SK-N-SH (cell line): ENCODE measurements at regions not wholly inside any gene's neighbourhood (a gene's known extent, or its start where the extent isn't known, plus 50 kb on each side); places are given as distances from the start of the nearest gene placed in this dataset.

Source experiments
- CTCF ChIA-PET: fragments of 300-600, 350-600 bp; formaldehyde crosslinking; extraction: SDS; loops from one replicate; lab custom pipeline; 2021; lab: Yijun Ruan, JAX
- POLR2A ChIA-PET: fragments of 350-600 bp; sonication (Branson Sonifier 250); formaldehyde crosslinking; extraction: SDS; loops from one replicate; lab custom pipeline; 2020; ENCODE audit warnings: antibody characterized with exemption, inconsistent platforms; lab: Yijun Ruan, JAX
- DNase-seq: peaks from one replicate; pipeline ENCODE4 v3.0.0; 2012
- H2AFZ ChIP-seq: fragments of 200-600 bp; sonication (generic); 2 replicates; pipeline ENCODE4 v1.8.1; 2016; ENCODE audit warnings: antibody characterized with exemption, mild to moderate bottlenecking, low read depth
- H3F3A ChIP-seq: fragments of 200-600 bp; sonication (generic); replicated peaks from 2 replicates; pipeline ENCODE3; 2016; ENCODE audit warnings: antibody characterized with exemption, mild to moderate bottlenecking; ENCODE audit not compliant: insufficient read depth
- H3K27ac ChIP-seq, 2 experiments: fragments of 200-500 bp in 1 of 2; fragments of 200-600 bp in 1 of 2; sonication (Bioruptor generic) in 1 of 2; sonication (generic), shearing (Covaris generic) in 1 of 2; 2 replicates each; pipeline versions ENCODE4 v1.5.1 to v1.6.1; 2014 to 2016; ENCODE audit warnings: low read depth in 2 of 2, inconsistent platforms in 1 of 2, low read length in 1 of 2, mild to moderate bottlenecking in 1 of 2, mixed read lengths in 1 of 2
- H3K27me3 ChIP-seq: fragments of 200-600 bp; sonication (generic), shearing (Covaris generic); 2 replicates; pipeline ENCODE4 v1.6.1; 2016; ENCODE audit warnings: mixed run types; ENCODE audit not compliant: insufficient read depth
- H3K36me3 ChIP-seq, 2 experiments: fragments of 200-500 bp in 1 of 2; fragments of 200-600 bp in 1 of 2; sonication (Bioruptor generic) in 1 of 2; sonication (generic) in 1 of 2; replicated peaks in 1 of 2; 2 replicates each; pipeline versions ENCODE3 to v1.5.1; 2014 to 2016; ENCODE audit warnings: low read length in 1 of 2, mild to moderate bottlenecking in 1 of 2; ENCODE audit not compliant: insufficient read depth in 2 of 2, control insufficient read depth in 1 of 2
- H3K4me1 ChIP-seq, 2 experiments: fragments of 200-500 bp in 1 of 2; fragments of 200-600 bp in 1 of 2; sonication (Bioruptor generic) in 1 of 2; sonication (generic), shearing (Covaris generic) in 1 of 2; 2 replicates each; pipeline versions ENCODE4 v1.5.1 to v1.6.1; 2014 to 2016; ENCODE audit warnings: low read depth in 1 of 2, low read length in 1 of 2, mixed run types in 1 of 2; ENCODE audit not compliant: insufficient read depth in 2 of 2, control insufficient read depth in 1 of 2
- H3K4me2 ChIP-seq: fragments of 200-600 bp; sonication (generic), shearing (Covaris generic); 2 replicates; pipeline ENCODE4 v1.6.1; 2017; ENCODE audit warnings: mixed run types
- H3K4me3 ChIP-seq, 2 experiments: fragments of 200-500 bp in 1 of 2; fragments of 200-600 bp in 1 of 2; sonication (Bioruptor generic) in 1 of 2; sonication (generic), shearing (Covaris generic) in 1 of 2; 2 replicates each; pipeline versions ENCODE4 v1.5.1 to v1.8.1; 2014 to 2016; ENCODE audit warnings: low read depth in 2 of 2, inconsistent platforms in 1 of 2, low read length in 1 of 2, mild to moderate bottlenecking in 1 of 2, mixed read lengths in 1 of 2, moderate library complexity in 1 of 2
- H3K79me2 ChIP-seq: fragments of 200-600 bp; sonication (generic); 2 replicates; pipeline ENCODE4 v1.8.1; 2017; ENCODE audit warnings: mild to moderate bottlenecking; ENCODE audit not compliant: insufficient read depth
- H3K9ac ChIP-seq: fragments of 200-600 bp; sonication (generic); 2 replicates; pipeline ENCODE4 v1.6.1; 2017; ENCODE audit warnings: mixed run types
- H3K9me2 ChIP-seq: fragments of 200-600 bp; sonication (generic); 2 replicates; pipeline ENCODE4 v1.6.1; 2017; ENCODE audit warnings: mixed run types
- H3K9me3 ChIP-seq: fragments of 200-600 bp; sonication (generic); 2 replicates; pipeline ENCODE4 v1.6.1; 2017; ENCODE audit warnings: mixed run types, mild to moderate bottlenecking, moderate library complexity
- H4K20me1 ChIP-seq: fragments of 200-600 bp; sonication (generic); 2 replicates; pipeline ENCODE4 v1.6.1; 2017; ENCODE audit warnings: mild to moderate bottlenecking, mixed run types; ENCODE audit not compliant: insufficient read depth
- CHD2 ChIP-seq: fragments of 150-350 bp; IDR thresholded peaks from 2 replicates; pipeline ENCODE4 v1.6.1; 2018; ENCODE audit warnings: low read length; ENCODE audit not compliant: partially characterized antibody
- ELF1 ChIP-seq: IDR thresholded peaks from 2 replicates; pipeline ENCODE4 v1.4.0; 2012
- EP300 ChIP-seq, 2 experiments: IDR thresholded peaks; 2 replicates each; pipeline versions ENCODE4 v1.4.0 to v1.6.1; 2012; ENCODE audit warnings: borderline replicate concordance in 1 of 2, low read depth in 1 of 2, low read length in 1 of 2
- EZH2phosphoT487 ChIP-seq: fragments of 200-600 bp; sonication (generic); IDR thresholded peaks from 2 replicates; pipeline ENCODE4 v1.6.1; 2017; ENCODE audit warnings: low read depth, mixed run types, mild to moderate bottlenecking, antibody characterized with exemption, moderate library complexity, borderline replicate concordance
- JUND ChIP-seq: IDR thresholded peaks from 2 replicates; pipeline ENCODE4 v1.4.0; 2012
- MAX ChIP-seq: IDR thresholded peaks from 2 replicates; pipeline ENCODE4 v1.4.0; 2012; ENCODE audit warnings: low read depth
- NFIC ChIP-seq: IDR thresholded peaks from 2 replicates; pipeline ENCODE4 v1.4.0; 2012; ENCODE audit warnings: borderline replicate concordance
- PBX3 ChIP-seq: IDR thresholded peaks from 2 replicates; pipeline ENCODE4; 2012
- POLR2AphosphoS5 ChIP-seq: IDR thresholded peaks from 2 replicates; pipeline ENCODE4 v1.6.1; 2012; ENCODE audit warnings: low read depth, low read length
- RAD21 ChIP-seq: IDR thresholded peaks from 2 replicates; pipeline ENCODE4 v1.6.1; 2012; ENCODE audit warnings: mild to moderate bottlenecking, low read length
- RCOR1 ChIP-seq: fragments of 150-350 bp; IDR thresholded peaks from 2 replicates; pipeline ENCODE4 v1.6.1; 2017; ENCODE audit warnings: antibody characterized with exemption, low read length
- RXRA ChIP-seq: IDR thresholded peaks from 2 replicates; pipeline ENCODE4 v1.4.0; 2012; ENCODE audit warnings: low read depth, mild to moderate bottlenecking, borderline replicate concordance
- SIN3A ChIP-seq: IDR thresholded peaks from 2 replicates; pipeline ENCODE4 v1.6.1; 2012; ENCODE audit warnings: low read depth, mild to moderate bottlenecking, low read length, moderate library complexity, borderline replicate concordance
- TAF1 ChIP-seq: IDR thresholded peaks from 2 replicates; pipeline ENCODE4 v1.6.1; 2012; ENCODE audit warnings: low read depth, mild to moderate bottlenecking, low read length, moderate library complexity, borderline replicate concordance
- TCF12 ChIP-seq: IDR thresholded peaks from 2 replicates; pipeline ENCODE4 v1.4.0; 2012
- WGBS: methylation state at CpG from one replicate; pipeline ENCODE4 v1.1.6; 2017; ENCODE audit warnings: low lambda C conversion rate; 5-methylcytosine and 5-hydroxymethylcytosine counted together
- TF ChIP-seq, protein P1 (sequence below): IDR thresholded peaks from 2 replicates; pipeline ENCODE4 v1.4.0; 2012; ENCODE audit warnings: low read depth, borderline replicate concordance
- TF ChIP-seq, protein P2 (sequence below): fragments of 200-600 bp; sonication (generic); IDR thresholded peaks from 2 replicates; pipeline ENCODE4 v1.6.1; 2017; ENCODE audit warnings: antibody characterized with exemption, mild to moderate bottlenecking, moderate library complexity

- H3K4me1 ChIP-seq = no peaks in the 10 kb centered on the region
- no peak for DNase-seq
- H3K36me3 ChIP-seq = no peaks in the 10 kb centered on the region
- 0% methylated on average over 3 of the region's 3 CpGs for whole genome bisulfite sequencing
- no peak overlapping the region for H3K4me2 ChIP-seq
- POLR2A ChIA-PET = no interaction called here
- CTCF ChIA-PET = no interaction called here
- no peak for TF ChIP-seq TCF12
- TF ChIP-seq JUND = no peak
- TF ChIP-seq, protein P1, sequence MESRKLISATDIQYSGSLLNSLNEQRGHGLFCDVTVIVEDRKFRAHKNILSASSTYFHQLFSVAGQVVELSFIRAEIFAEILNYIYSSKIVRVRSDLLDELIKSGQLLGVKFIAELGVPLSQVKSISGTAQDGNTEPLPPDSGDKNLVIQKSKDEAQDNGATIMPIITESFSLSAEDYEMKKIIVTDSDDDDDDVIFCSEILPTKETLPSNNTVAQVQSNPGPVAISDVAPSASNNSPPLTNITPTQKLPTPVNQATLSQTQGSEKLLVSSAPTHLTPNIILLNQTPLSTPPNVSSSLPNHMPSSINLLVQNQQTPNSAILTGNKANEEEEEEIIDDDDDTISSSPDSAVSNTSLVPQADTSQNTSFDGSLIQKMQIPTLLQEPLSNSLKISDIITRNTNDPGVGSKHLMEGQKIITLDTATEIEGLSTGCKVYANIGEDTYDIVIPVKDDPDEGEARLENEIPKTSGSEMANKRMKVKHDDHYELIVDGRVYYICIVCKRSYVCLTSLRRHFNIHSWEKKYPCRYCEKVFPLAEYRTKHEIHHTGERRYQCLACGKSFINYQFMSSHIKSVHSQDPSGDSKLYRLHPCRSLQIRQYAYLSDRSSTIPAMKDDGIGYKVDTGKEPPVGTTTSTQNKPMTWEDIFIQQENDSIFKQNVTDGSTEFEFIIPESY = no peak
- no peak for TF ChIP-seq EP300 (IDR thresholded peaks at IDR 0.05; ENCODE audit: borderline replicate concordance in 1 of 2, low read depth in 1 of 2, low read length in 1 of 2)
- no peak for TF ChIP-seq CHD2
- no peak for TF ChIP-seq PBX3
- TF ChIP-seq, protein P2, sequence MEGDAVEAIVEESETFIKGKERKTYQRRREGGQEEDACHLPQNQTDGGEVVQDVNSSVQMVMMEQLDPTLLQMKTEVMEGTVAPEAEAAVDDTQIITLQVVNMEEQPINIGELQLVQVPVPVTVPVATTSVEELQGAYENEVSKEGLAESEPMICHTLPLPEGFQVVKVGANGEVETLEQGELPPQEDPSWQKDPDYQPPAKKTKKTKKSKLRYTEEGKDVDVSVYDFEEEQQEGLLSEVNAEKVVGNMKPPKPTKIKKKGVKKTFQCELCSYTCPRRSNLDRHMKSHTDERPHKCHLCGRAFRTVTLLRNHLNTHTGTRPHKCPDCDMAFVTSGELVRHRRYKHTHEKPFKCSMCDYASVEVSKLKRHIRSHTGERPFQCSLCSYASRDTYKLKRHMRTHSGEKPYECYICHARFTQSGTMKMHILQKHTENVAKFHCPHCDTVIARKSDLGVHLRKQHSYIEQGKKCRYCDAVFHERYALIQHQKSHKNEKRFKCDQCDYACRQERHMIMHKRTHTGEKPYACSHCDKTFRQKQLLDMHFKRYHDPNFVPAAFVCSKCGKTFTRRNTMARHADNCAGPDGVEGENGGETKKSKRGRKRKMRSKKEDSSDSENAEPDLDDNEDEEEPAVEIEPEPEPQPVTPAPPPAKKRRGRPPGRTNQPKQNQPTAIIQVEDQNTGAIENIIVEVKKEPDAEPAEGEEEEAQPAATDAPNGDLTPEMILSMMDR = no peak
- TF ChIP-seq NFIC = no peak
- no peak for TF ChIP-seq RCOR1
- no peak for TF ChIP-seq POLR2AphosphoS5
- no peak for TF ChIP-seq MAX
- no peak for TF ChIP-seq EZH2phosphoT487
- no peak for TF ChIP-seq SIN3A
- TF ChIP-seq ELF1 = no peak
- TF ChIP-seq RAD21 = no peak
- no peak for TF ChIP-seq RXRA
- TF ChIP-seq TAF1 = no peak
- TF ChIP-seq, all 33 proteins: peak for 0
- Histone ChIP-seq H3K9me3 (no peaks in the 10 kb centered on the region), H3F3A (no peaks in the 10 kb centered on the region), H3K27ac (no peak overlapping the region), H2AFZ (no peak overlapping the region), H3K4me3 (no peak overlapping the region), H3K9ac (no peak overlapping the region), H4K20me1 (no peaks in the 10 kb centered on the region), H3K27me3 (no peaks in the 10 kb centered on the region), H3K79me2 (no peaks in the 10 kb centered on the region), H3K9me2 (no peaks in the 10 kb centered on the region)
These were observed 61.8 kb upstream of the TRPM3 start for GRCh38 chr9:71183251-71183650.
